ENCODE measurements at regions not wholly inside any gene's neighbourhood (a gene's known extent, or its start where the extent isn't known, plus 50 kb on each side); places are given as distances from the start of the nearest gene placed in this dataset.

DNA sequence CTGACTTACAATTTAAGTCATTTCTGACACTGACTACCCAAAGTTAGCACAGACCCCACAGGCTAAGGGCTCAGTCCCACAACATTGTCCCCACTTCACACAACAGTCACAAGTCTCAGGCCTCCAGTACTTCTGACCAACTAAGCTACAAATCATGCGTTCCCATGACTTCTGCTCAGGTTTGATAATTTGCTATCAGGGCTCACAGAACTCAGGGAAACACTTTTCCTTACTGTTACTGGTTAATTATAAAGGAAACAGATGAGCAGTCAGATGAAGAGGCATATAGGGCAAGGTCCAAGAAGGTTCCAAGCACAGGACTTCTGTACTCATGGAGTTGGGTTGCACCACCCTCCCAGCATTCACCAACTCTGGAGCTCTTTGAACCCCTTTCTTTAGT, 151.2 kb upstream of the TNR start:
- DNase-seq = no peak

DNA sequence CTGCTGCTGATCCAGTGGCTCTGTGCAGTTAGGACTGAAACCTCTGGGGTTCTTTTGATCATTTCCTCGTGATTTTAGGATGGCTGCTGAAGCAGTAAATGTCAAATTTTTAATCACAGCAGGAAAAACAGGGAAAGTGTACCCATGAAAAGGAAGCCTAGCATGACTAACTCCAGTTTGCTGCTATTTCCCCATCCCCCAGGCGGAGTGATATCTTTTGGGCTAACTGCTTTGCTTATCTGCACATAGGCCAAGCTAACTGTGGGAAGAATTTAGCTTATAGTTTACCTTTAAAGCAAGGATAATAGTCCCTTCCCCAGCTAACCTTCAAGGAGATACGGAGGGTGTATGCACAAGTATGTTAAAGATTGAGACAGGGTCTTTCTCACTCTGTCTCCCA, 149.8 kb upstream of the TNR start:
- no peak for DNase-seq

DNA sequence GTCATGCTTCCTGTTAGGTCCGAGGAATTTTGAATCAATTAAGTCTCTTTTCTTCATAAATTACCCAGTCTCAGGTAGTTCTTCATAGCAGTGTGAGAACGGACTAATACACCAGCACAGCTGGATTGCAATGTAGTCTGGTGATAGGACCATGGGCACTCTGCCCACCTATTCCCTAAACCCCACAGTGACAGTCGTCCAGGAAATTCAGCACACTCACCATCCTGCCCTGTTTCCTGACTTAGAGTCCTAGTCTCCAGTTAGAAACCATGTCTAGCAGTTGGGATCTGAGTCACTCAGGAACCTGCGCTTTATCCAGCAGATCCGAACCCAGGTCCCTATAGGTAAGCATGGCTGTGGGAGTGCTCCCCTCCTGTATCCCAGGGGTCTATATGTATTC, 149.3 kb upstream of the TNR start:
- no peak for DNase-seq

DNA sequence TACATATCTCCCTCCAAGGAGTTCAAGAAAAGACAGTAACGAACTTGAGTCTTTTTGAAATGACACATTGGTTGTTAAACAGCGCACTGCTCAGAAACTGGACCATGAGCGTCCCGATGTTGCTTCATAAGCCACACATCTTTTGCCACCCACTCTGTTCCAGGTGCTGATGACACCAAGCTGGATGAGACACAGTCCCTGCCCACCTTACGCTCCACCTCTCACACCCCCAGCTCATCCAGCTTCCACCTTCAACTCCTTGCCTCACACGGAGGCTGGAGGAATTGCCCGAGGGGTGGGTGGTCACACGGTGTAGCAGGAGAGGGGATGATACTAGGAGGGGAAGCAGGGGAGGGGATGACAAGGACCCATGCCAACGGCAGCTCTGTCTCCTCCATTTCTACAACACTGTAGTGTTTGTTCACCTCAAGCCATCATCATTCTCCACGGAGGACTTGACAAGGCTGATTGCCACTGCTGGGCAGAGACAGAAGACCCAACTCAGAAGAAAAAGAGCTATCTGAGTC, 148.5 kb upstream of the TNR start:
- DNase-seq = no peak

DNA sequence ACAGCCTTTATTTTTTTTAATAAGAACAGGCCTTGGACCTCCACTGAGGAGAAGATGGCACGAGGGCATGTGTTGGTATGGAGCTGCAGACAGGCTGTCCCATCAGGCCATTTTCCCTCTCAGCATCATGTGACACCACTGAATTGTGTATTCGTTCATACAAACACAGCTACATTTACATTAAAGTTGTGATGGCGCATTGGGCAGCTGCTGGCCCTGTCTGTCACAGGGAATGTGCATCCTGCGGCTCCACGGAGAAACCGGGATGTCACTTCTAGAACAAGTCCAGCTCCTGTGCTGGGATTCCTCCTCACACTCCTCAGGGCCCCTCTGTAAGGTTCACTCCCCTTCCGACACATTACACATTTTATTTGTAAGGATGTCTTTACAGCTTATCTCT, 147.6 kb upstream of the TNR start:
- no peak for DNase-seq

DNA sequence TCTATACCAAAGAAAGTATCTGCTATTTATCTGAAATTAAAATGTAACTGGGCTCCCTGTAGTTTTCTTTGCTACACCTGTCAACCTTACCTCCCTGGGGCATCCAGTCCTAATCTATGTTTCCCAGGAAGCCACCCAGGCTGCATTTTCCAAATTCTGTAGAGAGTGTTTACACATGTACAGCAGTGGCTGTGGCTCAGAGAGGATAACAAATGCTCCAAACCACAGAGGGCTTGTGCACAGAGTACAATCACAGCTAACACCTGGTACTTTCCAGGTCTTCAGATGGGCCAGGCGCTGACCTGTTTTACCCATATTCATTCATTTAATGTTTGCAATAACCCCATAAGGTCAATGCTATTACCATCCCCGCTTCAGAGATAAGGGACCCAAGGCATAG, 146.5 kb upstream of the TNR start:
- DNase-seq = no peak

DNA sequence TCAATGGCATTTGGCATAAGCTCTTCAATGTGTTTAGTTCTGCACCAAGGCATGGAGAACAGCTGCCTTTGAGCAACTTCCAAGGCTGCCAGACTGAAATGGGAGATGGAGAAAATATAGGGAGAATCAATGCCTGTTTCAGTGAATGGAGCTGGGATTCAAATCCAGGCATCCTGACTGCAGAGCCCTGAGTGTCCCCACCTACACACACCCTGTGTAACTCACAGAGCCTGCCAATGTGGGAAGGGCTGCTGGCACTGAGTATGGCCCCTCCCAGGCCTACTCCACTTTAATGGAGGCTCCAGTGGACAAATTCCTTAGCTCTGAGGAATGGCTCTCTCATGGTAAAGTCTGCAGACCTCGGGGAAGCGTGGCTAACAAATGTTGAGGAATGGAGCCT, 145.6 kb upstream of the TNR start:
- DNase-seq = no peak

DNA sequence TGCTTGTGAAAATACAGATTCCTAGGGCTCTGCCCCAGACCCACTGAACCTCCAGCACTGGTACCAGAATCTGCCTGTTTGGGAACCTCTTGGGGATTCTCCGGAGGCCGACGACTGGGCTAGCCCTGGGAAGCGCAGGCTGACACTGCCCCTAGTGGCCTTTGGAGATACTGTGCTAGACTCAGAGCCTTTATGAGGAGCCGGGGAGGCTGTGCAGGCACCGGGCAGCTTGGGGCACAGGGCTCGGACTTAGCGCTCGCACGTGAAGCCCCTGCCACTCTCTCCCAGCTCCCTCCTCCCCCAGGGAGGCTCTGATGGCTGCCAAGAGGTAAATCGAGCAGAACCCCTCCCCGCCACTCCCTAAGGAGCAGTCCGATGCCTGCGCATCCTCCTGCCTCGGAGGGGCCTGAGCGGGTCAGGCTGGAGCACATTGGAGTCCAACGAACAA, 144.6 kb upstream of the TNR start:
- DNase-seq = peak; percentile 65

DNA sequence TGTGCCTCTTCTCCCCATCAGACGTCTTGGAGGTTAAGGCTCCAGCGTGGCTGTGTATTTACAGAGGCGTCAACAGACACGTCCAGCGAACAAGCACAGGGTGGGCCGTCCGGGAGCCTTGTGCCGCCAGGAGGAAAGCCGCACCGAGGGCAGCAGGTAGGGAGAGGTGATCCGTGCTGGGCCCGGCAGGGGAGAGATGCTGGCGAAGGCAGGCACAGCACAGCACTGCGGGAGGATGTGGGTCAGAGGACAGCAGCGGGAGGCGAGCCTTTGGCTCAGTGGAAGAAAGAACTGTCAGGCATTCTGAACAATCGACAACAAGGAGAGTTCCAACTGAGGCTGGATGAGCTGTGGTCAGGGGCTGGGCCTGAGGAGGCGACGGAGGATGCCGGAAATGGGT, 144.1 kb upstream of the TNR start:
- no peak for DNase-seq

DNA sequence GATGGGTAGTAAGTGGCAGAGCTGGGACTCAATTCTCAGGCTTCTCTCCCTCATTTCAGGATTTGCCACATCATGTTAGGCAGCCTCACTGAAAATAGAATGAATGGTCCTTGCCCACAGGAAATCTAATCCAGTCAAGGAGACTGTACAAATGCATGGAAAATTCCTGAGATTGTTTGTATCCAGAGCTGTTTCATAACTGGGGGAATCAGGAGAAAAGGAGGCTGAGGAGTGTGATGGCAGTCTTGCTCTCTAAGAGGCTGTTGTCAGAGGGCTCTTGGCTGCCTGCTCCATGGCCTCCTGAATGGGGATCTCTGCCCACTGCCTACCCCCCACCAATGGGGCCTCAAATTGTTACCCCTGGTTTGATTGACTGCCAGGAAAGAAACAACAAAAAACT, 141.9 kb upstream of the TNR start:
- no peak for DNase-seq

DNA sequence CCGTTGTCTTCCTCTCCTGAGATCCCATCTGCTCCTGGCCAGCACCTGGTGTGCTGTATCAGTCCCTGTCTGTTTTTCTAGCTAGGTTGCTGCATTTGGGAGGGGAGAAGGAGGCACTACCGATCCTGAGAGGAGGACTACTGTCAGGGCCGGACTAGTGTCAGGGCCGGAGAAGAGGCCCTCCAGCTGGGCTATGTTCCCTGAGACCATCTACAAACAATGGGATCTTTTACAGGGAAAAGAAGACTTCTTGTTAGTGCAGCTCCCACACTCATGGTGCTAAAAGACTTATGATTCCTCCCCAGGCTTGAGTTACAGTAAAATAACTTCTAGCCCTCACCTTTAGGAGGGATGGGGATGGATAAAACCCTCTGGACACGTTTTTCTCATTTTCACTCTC, 141.0 kb upstream of the TNR start:
- DNase-seq = no peak

DNA sequence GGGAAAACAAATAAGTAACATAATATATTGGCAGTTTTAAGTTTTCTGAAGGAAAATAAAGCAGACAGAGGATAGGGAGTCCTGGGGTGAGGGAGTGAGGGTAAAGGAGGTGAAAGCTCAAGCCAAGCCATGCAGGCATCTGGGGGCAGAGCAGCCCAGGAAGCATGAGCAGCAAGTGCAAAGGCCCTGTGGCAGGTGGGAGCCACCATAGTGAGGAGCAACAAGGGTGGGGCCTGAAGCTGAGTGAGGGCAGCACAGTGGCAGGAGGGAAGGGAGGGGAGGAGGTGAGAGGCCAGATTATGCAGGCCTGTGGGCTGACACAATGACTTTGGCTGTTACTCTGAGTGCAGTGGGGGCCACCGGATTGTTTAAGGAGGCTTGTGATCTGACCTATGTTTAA, 138.8 kb upstream of the TNR start:
- no peak for DNase-seq

DNA sequence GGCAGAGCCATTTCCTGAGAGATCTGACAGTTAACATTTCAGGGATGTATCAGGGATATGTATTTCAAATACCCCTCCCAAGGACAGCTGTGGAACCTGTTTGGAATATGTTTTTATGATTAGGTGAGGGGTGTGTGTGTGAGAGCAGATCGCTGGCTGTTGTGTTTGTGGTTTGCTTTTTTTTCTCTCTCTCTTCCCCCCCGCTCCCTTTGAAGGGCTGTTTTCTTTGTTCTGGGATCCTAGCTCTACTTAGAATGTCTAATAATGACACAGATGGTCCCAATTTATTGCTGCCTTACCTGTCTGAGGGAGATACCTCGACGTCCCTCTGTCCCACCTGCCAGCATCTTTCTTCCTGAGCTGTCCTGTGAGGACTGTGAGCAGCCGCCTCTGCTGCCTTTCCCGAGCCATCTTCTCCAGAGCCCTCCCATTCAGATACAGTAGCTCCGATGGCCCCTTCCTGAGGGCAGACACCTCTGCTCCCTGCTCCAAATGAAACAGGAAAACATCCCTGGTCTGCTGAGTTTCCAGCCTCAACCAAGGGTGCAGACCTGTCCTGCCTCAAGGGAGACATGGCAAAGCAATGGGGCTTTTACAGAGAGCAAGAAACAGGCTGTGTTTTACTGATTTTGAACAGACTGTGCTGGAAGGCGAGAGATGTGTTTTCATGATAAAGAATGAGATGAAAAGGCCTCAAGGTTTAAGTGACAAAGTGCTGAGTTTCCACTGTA, 138.0 kb upstream of the TNR start:
- no peak for DNase-seq

DNA sequence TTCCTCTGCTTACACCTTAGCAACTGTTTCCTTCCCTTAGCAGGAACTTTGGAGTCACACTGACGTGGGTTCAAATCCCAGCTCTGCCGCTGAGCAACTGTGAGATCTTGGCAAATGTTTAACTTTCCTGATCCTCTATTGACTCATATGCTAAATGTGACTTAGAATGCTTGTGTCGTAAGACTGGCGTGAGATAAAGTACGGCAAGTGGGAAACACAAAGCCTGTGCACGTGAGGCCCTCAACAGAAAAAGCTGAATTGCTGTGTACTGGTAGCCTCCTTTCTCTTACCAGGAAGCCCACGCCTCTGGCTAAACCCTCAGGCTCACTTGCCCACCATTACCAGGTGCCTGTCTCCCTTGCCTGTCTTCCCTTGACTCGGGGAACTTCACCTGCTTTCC, 135.4 kb upstream of the TNR start:
- no peak for DNase-seq

DNA sequence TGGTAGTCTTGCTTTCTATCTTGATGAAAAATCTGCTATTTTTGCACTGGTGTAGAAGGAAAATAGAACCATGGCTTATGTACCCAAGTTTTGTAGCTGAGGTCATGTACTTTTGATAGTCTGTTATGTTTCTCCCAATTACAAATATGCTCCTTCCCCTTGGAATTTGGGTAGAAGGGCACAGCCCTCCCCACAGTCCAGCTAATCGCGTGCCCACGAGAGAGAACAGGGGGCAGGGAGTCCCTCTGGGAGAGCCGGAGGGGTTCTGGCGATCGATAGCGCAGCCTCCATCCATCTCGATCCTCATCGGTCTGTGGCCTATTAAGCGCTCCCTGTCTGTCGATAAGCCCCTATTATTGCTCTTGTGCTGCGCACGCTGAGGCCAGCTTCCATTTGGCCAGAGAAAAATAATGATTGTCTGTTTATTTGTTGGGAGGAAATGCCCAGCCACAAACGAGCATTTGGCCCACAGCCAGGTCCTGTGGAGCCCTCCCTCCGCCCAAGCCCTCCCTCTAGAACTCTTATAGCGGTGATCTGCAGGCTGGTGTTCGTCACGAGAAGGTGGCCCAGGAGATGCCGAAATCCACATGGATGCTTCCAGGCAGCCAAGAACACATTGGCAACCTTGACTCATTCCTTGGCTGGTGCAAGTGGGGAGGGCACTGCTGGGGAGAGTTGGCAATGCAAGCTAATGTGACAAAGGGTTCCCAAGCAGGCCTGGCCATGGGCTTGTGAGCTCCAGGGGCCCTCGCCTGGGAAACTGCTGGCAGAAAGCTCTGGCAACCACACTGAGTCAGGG, 134.7 kb upstream of the TNR start:
- no peak for DNase-seq

DNA sequence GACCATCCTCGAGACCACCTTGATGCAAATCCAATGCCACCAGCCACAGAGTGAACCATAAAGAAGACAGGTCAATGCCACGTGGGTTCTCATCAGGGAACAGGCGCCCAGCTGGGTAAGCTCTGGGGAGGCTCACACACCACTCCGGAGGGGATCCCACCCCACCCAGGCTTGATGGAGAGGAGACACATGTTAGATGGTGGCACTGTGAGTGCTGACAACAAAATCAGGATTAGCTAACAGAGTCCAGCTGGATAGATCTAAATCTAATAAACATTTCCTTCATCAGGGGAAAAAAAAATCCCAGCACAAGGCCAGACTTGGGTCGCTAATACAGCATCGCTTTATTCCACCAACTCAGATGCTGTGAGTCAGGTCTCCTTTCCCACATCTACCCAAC, 132.2 kb upstream of the TNR start:
- DNase-seq = no peak

DNA sequence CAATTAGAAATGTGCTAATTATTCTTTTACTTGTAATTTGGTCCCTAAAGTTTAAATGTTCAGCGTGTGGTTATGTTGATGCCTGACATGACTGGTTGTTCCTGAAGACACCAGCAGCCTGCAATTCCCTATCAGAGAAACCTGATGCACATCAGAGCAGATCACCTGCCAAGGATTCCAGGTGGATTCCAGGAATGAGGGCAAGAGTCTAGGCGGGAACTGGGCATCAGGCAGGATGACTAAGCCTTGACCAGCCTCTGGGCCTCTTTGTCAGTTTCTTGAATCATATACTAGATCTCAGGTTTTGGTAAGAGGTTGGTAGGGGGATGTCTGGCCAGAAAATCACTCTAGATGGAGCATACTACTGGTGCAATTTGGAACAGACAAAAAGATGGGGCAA, 130.7 kb upstream of the TNR start:
- DNase-seq = no peak

DNA sequence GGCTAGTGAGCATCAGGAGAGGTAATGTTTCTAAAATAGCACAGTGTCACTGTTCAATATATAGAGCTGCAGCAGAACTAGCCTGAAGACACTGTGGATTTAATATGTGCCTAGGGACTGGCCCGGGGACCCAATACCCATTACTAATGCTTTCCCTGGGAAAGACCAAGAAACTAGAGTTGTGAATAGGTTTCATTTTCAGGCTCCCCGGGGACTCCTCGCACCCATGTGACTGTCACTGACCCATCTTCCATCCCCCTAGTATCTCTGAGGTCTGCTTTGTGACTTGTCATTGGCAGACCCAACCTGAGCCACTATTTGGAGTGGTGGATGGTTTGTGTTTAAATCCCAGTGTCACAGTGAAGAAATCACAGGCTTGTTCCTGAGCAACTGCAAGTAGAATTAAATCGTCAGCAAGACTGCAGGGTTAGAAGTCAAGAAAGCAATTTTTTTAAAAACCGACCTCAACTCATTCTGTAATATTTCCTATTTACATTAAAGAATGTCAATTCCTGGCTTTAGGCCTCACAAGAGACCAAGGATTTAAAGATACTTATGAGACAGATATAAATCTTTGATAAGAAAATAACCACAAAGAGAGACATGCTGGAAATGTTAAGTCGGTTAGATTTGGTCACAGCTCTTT, 130.0 kb upstream of the TNR start:
- DNase-seq = no peak

DNA sequence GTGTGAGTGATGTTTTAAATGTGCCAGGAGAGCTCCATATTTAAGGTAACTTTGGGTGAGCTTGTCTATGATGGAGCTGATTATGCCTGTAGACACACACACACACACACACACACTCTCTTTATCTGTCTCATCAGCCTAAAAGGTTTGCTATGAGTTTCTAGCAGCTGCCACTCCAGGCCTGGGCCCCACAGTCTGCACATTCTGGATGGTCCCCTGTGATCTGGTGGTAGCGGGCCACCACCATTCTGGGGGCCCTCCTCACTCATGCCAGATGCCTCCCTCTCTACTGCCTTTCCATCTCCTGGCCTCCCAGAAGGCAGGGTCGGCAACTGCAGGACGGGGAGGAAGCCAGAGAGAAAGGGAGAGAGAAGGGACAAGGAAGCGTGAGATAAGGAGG, 129.2 kb upstream of the TNR start:
- no peak for DNase-seq

DNA sequence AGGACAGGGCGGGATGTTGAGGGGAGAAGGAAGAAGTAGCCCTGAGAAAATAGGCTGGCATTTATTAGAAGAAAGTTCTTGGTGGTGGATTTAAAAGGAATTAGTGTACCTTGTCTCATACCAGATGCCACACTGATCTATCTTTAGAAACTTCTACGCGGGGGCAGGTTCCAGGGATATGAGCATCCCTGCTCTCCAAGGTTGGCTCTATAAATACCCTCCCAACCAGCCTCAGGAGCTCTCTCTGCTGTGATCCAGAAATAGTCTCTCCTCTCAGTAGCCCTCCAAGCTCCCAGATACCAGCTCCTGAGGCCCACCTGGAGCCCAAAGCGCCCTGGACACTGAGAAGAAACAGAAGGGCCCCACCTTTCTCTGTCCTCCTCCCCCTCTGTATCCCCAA, 128.3 kb upstream of the TNR start:
- no peak for DNase-seq

DNA sequence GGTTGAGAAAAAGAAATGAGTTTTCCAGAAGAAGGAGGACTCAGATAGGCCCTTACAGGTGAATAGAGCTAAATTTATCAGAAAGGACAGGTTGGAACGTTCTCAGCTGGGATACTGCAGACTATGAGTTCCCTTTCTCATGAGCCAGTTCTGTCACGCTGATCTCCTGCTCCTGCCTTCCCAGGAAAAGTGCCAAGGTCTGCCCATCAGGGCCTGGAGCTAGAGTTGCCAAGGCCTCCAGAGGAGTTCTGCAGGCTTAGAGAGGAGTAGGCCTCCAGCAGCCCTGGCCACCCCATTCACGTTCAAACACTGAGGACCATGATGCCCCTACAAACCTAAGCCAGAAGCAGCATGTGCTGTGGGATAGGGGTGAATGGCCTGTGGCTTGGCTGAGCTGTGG, 126.8 kb upstream of the TNR start:
- DNase-seq = no peak

DNA sequence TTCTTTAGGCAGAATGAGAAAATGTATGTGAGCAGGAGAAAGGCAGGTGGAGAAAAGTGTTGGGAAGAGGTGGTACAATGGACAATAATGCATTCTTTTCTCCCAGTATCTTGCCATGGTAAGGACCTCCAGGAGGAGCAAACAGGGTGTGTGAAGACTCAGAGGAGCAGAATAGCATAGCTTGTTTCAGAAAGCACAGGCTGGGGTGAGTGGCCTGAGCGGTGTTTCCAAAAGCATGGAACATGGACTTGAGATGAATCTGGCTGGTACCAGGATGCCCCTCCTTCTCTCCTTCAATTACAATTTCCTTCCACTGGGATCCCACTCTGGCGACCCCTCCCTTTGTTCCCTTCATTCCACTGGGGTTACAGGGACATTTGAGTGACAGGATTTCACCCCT, 123.4 kb upstream of the TNR start:
- no peak for DNase-seq

DNA sequence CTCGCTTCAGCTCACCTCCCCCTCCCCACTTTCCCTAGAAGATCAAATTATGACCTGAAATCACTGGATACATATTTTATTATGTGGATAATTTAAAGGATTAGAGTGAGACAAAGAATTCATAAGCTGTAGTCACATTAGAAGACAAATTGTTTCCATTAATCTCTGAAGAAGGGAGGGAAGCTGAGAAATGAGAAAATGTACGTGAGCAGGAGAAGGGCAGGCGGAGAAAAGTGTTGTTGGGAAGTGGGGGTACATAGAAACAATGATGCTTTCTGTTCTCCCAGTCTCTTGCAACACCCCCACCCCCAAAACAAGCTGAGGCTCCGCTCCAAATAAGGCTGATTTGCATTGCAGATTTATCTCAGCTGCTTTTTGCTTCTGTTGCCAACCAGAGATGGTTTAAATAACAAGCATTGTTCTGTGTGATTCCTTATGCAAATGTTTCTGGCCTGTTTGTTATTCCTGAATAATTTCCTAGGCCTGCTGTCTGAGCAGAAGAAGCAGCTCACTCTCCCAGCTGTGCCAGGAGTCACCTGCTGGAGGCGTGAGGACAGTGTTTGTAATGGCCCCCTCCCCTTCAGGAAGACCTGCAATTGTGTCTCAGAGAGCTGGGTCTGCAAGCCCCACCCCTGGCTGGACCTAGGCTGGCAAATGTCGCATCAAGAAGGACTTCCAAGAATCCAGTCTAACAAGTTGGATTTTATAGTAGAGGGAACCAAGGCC, 121.8 kb upstream of the TNR start:
- no peak for DNase-seq
